ENCODE measurements at regions not wholly inside any gene's neighbourhood (a gene's known extent, or its start where the extent isn't known, plus 50 kb on each side); places are given as distances from the start of the nearest gene placed in this dataset.
"Not testable (repeated sequence)": the region's sequence is repeated elsewhere in the genome, so short reads cannot be mapped to it uniquely, and the experiment has no call there.

DNA sequence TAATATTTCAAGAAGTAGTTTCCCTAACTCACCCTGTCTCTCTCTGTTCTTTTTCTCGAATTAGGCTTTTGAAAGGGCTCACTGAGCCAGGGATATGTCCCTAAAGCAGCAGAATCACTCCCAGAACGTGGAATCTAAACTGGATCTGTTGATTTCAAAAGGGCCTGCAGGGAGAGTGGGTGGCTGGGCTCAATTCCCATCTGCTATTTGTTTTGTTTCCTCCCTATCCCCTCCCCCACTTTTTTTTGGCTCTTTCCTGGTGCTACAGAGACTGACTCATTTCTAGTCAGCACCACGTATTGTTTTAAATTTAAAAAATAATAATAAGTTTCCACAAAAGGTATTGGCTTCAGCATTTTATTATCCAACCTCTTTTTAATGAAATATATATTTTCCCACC lies 961.5 kb downstream of the FAM181B start:
- H3K27me3 ChIP-seq: no peaks in the 10 kb centered on the region
- no peaks in the 10 kb centered on the region for H3K9me3 ChIP-seq
- H3K36me3 ChIP-seq: no peaks in the 10 kb centered on the region
- 32 to 33% methylated on average over 3 of the region's 3 CpGs for WGBS, 2 donors
- TF ChIP-seq POLR2A (IDR thresholded peaks at IDR 0.05) (no peak), EP300 (IDR thresholded peaks at IDR 0.05) (no peak), POLR2AphosphoS5 (IDR thresholded peaks at IDR 0.05) (no peak)
- TF ChIP-seq, protein P1, sequence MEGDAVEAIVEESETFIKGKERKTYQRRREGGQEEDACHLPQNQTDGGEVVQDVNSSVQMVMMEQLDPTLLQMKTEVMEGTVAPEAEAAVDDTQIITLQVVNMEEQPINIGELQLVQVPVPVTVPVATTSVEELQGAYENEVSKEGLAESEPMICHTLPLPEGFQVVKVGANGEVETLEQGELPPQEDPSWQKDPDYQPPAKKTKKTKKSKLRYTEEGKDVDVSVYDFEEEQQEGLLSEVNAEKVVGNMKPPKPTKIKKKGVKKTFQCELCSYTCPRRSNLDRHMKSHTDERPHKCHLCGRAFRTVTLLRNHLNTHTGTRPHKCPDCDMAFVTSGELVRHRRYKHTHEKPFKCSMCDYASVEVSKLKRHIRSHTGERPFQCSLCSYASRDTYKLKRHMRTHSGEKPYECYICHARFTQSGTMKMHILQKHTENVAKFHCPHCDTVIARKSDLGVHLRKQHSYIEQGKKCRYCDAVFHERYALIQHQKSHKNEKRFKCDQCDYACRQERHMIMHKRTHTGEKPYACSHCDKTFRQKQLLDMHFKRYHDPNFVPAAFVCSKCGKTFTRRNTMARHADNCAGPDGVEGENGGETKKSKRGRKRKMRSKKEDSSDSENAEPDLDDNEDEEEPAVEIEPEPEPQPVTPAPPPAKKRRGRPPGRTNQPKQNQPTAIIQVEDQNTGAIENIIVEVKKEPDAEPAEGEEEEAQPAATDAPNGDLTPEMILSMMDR (IDR thresholded peaks at IDR 0.05): no peak
- intact Hi-C loops (cut with DNase I): no loop called here
- DNase-seq: no peak
- H3K4me3 ChIP-seq: no peak overlapping the region
- no peaks in the 10 kb centered on the region for H3K4me1 ChIP-seq
- no peak overlapping the region for H3K27ac ChIP-seq

DNA sequence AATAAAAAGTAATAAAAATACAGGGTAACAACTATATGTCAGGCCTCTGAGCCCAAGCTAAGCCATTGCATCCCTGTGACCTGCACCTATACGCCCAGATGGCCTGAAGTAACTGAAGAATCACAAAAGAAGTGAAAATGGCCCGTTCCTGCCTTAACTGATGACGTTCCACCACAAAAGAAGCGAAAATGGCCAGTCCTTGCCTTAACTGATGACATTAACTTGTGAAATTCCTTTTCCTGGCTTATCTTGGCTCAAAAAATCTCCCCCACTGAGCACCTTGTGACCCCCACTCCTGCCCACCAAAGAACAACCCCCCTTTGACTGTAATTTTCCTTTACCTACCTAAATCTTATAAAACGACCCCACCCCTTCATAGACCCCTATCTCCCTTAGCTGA lies 963.8 kb downstream of the FAM181B start:
- H3K9me3 ChIP-seq; H3K4me1 ChIP-seq; H3K4me3 ChIP-seq; H3K27ac ChIP-seq; H3K36me3 ChIP-seq; H3K27me3 ChIP-seq; DNase-seq; intact Hi-C loops (cut with DNase I): not testable (repeated sequence)
- 37 to 63% methylated on average over 5 of the region's 5 CpGs for WGBS, 2 donors

DNA sequence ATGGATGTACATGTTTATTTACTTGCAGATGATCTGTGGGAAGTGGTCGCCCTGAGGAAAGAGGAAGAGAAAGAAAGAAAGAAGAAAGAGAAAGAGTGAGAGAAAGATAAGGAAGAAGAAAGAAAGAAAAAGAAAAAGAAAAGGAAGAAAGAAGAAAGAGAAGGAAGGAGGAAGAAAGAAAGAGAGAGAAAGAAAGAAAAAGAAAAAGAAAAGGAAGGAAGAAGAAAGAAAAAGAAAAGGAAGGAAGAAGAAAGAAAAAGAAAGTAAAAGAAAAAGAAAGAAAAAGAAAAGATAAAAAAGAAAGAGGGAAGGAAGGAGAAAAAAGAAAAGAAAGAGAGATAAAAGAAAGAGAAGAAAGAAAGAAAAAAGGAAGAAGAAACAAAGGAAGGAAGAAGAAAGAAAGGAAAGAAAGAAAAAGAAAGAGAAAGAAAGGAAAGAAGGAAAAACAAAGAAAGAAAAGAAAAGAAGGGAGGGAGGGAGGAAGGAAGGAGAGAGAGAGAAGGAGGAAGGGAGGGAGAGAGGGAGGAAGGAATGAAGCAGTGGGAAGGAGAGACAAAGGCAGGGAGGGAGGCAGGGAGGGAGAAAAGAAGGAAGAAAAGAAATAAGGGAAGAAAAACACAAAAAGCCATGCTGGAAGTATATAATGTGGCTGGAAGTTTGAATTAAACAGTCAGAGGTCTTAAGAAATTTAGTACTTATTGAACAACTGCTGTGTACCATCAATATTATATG lies 976.6 kb downstream of the FAM181B start:
- no peak for TF ChIP-seq EP300 (IDR thresholded peaks at IDR 0.05)
- no peak for TF ChIP-seq POLR2A (IDR thresholded peaks at IDR 0.05)
- TF ChIP-seq, protein P1 (IDR thresholded peaks at IDR 0.05): no peak
- no peak for TF ChIP-seq POLR2AphosphoS5 (IDR thresholded peaks at IDR 0.05)
- DNase-seq: no peak
- no peaks in the 10 kb centered on the region for H3K9me3 ChIP-seq
- no peak overlapping the region for H3K27ac ChIP-seq
- 88 to 90% methylated on average over 1 of the region's 1 CpG for WGBS, 2 donors
- no peaks in the 10 kb centered on the region for H3K4me1 ChIP-seq
- no peaks in the 10 kb centered on the region for H3K36me3 ChIP-seq
- H3K27me3 ChIP-seq: no peaks in the 10 kb centered on the region
- intact Hi-C loops (cut with DNase I): no loop called here
- no peak overlapping the region for H3K4me3 ChIP-seq

DNA sequence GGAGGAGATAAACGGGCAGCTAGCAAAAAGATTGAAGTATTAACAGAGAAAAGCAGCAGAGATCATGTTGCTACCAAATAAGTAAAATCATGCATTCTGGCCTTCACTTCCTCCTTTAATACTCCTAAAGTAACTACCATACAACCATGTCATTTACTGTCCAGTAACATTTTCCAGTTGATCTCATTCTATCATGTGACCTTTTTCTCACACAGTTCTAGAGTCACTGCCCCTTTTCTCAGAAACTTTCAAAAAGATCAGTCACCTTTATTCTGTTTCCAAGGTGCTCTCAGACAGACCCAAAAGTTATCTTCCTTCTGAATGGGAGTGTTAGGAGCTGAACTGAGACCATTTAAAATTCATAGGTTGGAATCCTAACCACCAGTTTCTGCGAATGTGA lies 984.4 kb downstream of the FAM181B start:
- no peaks in the 10 kb centered on the region for H3K4me1 ChIP-seq
- no peak overlapping the region for H3K4me3 ChIP-seq
- H3K27ac ChIP-seq: no peak overlapping the region
- intact Hi-C loops (cut with DNase I): no loop called here
- no peak for TF ChIP-seq POLR2A (IDR thresholded peaks at IDR 0.05)
- TF ChIP-seq POLR2AphosphoS5 (IDR thresholded peaks at IDR 0.05): no peak
- TF ChIP-seq EP300 (IDR thresholded peaks at IDR 0.05): no peak
- TF ChIP-seq, protein P1 (IDR thresholded peaks at IDR 0.05): no peak
- WGBS, 2 donors: 77 to 84% methylated on average over 2 of the region's 2 CpGs
- no peaks in the 10 kb centered on the region for H3K36me3 ChIP-seq
- H3K9me3 ChIP-seq: no peaks in the 10 kb centered on the region
- DNase-seq: no peak
- no peaks in the 10 kb centered on the region for H3K27me3 ChIP-seq

DNA sequence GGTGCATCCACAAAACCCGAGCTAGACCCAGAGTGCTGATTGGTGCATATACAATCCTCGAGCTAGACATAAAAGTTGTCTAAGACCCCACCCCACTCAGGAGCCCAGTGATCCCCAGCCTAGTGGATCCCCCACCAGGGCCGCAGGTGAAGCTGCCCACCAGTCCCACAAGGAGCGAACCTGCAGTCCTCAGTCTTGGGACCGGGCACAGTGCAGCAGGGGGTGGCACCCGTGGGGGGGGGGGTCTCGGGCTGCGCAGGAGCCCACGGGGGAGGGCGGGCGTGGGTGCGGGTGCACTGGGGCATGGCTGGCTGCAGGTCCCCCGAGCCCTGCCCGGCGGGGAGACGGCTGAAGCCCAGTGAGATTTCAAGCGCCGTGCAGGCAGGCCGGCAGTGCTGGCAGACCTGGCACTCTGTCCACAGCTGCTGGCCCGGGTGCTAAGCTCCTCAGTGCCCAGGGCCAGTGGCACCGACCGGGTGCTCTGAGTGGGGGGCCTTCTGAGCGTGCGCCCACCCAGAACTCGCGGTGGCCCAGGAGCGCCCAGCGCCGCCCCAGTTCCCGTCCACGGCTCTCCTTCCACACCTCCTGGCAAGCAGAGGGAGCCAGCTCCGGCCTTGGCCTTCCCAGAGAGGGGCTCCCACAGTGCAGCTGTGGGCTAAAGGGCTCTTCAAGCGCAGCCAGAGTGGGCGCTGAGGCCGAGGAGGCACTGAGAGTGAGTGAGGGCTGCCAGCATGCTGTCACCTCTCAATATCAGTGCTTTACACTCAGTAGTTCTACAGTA lies 989.1 kb downstream of the FAM181B start:
- Histone ChIP-seq H3K4me1 (no peaks in the 10 kb centered on the region), H3K9me3 (no peaks in the 10 kb centered on the region), H3K27ac (no peak overlapping the region), H3K4me3 (no peak overlapping the region), H3K36me3 (no peaks in the 10 kb centered on the region), H3K27me3 (no peaks in the 10 kb centered on the region)
- intact Hi-C loops (cut with DNase I): no loop called here
- DNase-seq: peak; percentile 62
- TF ChIP-seq EP300 (IDR thresholded peaks at IDR 0.05) (no peak), POLR2A (IDR thresholded peaks at IDR 0.05) (no peak), POLR2AphosphoS5 (IDR thresholded peaks at IDR 0.05) (no peak)
- TF ChIP-seq, protein P1 (IDR thresholded peaks at IDR 0.05): no peak
- WGBS, 2 donors: 91 to 94% methylated on average over 35 of the region's 35 CpGs

Measured in sigmoid colon (tissue), 6 donors.